GM06990 (cell line): ENCODE measurements at regions not wholly inside any gene's neighbourhood (a gene's known extent, or its start where the extent isn't known, plus 50 kb on each side); places are given as distances from the start of the nearest gene placed in this dataset.

ENCODE experiments used
- DNase-seq: peaks from one replicate; pipeline ENCODE4 v3.0.0-alpha.2; 2011; ENCODE audit not compliant: insufficient read length; ENCODE audit errors: extremely low read depth
- H3K27me3 ChIP-seq: replicated peaks from 2 replicates; pipeline ENCODE4 v1.6.0; 2011; ENCODE audit warnings: low read length; ENCODE audit not compliant: control insufficient read depth, insufficient read depth
- H3K36me3 ChIP-seq: 2 replicates; pipeline ENCODE4 v1.5.1; 2011; ENCODE audit warnings: low read length; ENCODE audit not compliant: control insufficient read depth, insufficient read depth
- H3K4me3 ChIP-seq: replicated peaks from 2 replicates; pipeline ENCODE4 v1.5.1; 2011; ENCODE audit warnings: low read depth, mild to moderate bottlenecking, control low read depth, low read length
- TF ChIP-seq, protein P1 (sequence below): IDR thresholded peaks from 2 replicates; pipeline ENCODE4 v1.5.1; 2011; ENCODE audit warnings: low read length, control low read depth, mild to moderate bottlenecking, inconsistent platforms; ENCODE audit not compliant: insufficient read depth, poor library complexity, severe bottlenecking

DNA sequence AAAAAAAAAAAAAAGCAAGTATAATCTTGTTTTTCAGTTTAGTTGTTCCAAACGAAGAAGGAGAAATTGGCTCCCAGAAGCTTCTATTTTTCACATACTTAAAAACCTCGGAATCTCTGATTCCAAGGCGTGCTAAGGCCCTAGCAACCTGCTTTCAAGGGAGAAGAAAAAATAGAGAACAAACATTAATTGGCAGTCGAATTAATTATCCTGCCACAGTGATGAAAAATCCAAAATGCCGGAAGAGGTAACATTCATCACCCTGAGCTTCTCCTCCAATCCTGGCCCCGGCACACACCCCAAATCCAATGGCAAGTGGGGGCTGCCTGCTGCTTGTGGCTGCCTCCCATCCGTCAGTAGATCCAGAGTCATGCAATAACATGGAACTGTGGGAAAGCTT is 250.2 kb upstream of the CHAC2 start:
- Histone ChIP-seq H3K27me3 (no peaks in the 10 kb centered on the region), H3K4me3 (no peak overlapping the region), H3K36me3 (no peaks in the 10 kb centered on the region)
- DNase-seq = no peak
- TF ChIP-seq, protein P1, sequence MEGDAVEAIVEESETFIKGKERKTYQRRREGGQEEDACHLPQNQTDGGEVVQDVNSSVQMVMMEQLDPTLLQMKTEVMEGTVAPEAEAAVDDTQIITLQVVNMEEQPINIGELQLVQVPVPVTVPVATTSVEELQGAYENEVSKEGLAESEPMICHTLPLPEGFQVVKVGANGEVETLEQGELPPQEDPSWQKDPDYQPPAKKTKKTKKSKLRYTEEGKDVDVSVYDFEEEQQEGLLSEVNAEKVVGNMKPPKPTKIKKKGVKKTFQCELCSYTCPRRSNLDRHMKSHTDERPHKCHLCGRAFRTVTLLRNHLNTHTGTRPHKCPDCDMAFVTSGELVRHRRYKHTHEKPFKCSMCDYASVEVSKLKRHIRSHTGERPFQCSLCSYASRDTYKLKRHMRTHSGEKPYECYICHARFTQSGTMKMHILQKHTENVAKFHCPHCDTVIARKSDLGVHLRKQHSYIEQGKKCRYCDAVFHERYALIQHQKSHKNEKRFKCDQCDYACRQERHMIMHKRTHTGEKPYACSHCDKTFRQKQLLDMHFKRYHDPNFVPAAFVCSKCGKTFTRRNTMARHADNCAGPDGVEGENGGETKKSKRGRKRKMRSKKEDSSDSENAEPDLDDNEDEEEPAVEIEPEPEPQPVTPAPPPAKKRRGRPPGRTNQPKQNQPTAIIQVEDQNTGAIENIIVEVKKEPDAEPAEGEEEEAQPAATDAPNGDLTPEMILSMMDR = no peak

DNA sequence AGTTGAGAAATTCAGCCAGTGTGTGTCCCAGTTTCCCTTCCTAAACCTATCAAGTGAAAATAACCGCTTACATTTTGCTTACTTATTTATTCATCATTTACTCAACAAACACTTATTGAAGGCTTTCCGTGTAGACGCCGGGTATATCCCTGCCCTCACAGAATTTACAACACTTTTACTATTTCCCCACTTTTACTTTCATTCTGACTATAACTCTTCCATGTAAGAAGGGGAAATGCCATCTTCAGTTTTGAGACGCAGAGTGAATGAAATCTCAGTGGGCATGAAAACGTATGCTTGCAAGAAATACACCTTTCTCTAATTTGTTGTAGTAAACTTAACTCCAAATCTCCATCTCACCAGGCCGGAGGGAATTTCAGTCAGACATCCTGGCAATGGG is 251.0 kb upstream of the CHAC2 start:
- H3K4me3 ChIP-seq = no peak overlapping the region
- no peak for DNase-seq
- TF ChIP-seq, protein P1 = no peak
- H3K27me3 ChIP-seq = no peaks in the 10 kb centered on the region
- no peaks in the 10 kb centered on the region for H3K36me3 ChIP-seq

DNA sequence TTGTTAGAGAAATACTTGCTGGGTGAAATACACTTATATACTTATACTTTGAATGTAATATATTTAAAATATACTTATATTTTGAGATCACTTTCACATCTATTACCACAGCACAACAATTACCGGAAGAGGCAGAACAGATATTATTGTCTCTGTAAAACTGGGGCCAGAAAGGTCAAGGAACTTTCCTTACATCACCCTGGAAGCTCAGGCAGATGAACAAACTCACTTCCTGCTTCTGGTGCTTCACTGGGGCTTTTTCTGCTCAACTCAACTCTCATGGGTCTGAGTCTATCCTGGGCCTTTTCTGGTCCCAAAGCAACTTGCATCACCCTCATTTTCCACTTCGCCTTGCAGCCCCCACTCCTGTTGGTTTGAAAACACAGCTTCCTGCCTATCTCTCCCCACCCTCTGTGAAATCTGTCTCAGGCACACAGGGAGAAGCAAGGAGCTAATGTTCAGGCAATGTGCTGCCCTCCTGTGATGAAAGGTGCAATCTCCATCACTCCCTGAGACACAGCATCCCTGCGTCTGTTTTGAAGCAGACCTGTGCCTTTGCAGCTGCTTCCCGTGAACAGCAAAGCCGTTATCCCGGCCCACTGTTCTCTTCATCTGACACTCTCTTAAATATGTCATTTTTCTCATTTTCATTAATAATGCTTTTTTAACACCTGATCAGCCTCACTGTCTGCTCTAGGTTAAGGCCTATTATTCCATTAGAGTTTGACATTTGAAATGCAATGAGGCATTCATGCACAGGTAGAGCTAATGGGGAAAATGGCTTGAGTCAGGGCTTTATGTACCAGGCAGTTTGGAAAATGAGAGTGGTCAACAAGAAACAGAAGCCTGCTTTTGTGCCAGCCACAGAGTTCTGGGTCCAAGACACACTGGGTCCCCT is 251.9 kb upstream of the CHAC2 start:
- Histone ChIP-seq H3K27me3 (no peaks in the 10 kb centered on the region), H3K36me3 (no peaks in the 10 kb centered on the region), H3K4me3 (no peak overlapping the region)
- no peak for DNase-seq
- TF ChIP-seq, protein P1 = no peak

DNA sequence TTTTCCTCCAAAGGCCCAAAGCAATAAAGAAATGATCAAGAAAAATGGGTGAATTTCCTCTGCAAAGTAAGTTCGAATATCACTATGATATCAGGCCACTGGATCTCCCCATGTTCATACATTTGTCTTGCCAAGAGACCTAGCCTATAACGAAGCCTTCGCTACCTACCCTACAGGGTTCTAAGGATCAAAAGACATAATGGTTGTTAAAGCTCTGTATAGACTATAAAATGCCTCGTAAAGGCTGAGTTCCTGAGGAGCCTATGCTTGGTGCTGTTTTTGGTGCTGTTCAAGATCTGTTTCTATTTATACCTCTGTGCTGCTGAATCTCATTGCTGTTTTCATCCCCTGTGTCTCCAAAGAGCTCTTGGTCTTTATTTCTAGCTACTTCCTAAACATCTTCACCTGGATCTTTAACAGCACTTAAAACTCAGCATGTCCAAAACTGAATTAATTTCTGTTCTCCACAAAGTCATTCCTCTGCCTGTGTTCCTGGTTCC is 254.4 kb upstream of the CHAC2 start:
- no peak overlapping the region for H3K4me3 ChIP-seq
- TF ChIP-seq, protein P1 = no peak
- no peaks in the 10 kb centered on the region for H3K36me3 ChIP-seq
- no peaks in the 10 kb centered on the region for H3K27me3 ChIP-seq
- no peak for DNase-seq

DNA sequence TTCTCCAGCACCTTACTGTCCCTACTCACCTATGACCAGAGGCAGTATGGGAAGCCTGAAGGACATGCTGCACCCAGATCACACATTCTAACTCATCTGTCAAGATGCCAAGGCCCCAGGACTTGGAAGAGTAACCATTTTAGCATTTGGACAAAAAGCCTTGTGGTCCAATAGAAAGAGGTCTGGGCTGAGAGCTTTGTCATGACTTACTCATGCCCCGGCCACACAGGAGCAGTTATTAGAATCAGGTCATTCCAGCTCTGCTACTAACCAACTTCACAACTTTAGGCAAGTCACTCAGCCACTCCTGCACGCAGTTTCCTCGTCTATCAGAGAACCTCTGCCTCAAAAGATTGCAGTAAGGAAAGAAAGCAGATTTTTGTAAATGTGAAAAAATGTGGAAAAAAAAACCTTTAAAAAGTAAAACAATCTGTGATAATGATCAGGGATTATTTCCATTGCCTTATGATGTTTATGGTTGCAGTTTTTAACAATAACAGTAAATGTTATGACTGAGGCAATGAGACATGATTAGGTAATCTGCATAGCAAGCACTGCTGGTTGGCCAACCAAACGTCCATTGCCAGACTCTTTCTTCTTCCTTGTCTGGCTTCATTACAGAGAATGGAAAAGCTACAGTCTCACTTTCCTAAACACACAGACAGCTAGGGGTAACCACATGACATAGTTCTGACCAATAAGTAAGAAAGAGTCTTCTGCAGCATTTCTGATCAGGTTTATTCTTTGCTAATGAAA is 255.4 kb upstream of the CHAC2 start:
- no peak for DNase-seq
- H3K36me3 ChIP-seq = no peaks in the 10 kb centered on the region
- no peaks in the 10 kb centered on the region for H3K27me3 ChIP-seq
- TF ChIP-seq, protein P1 = no peak
- H3K4me3 ChIP-seq = no peak overlapping the region
